SK-N-SH (cell line): ENCODE measurements at regions not wholly inside any gene's neighbourhood (a gene's known extent, or its start where the extent isn't known, plus 50 kb on each side); places are given as distances from the start of the nearest gene placed in this dataset.

Source experiments
- CTCF ChIA-PET: fragments of 300-600, 350-600 bp; formaldehyde crosslinking; extraction: SDS; loops from one replicate; lab custom pipeline; 2021; lab: Yijun Ruan, JAX
- POLR2A ChIA-PET: fragments of 350-600 bp; sonication (Branson Sonifier 250); formaldehyde crosslinking; extraction: SDS; loops from one replicate; lab custom pipeline; 2020; ENCODE audit warnings: antibody characterized with exemption, inconsistent platforms; lab: Yijun Ruan, JAX
- DNase-seq: peaks from one replicate; pipeline ENCODE4 v3.0.0; 2012
- H2AFZ ChIP-seq: fragments of 200-600 bp; sonication (generic); 2 replicates; pipeline ENCODE4 v1.8.1; 2016; ENCODE audit warnings: antibody characterized with exemption, mild to moderate bottlenecking, low read depth
- H3F3A ChIP-seq: fragments of 200-600 bp; sonication (generic); replicated peaks from 2 replicates; pipeline ENCODE3; 2016; ENCODE audit warnings: antibody characterized with exemption, mild to moderate bottlenecking; ENCODE audit not compliant: insufficient read depth
- H3K27ac ChIP-seq, 2 experiments: fragments of 200-500 bp in 1 of 2; fragments of 200-600 bp in 1 of 2; sonication (Bioruptor generic) in 1 of 2; sonication (generic), shearing (Covaris generic) in 1 of 2; 2 replicates each; pipeline versions ENCODE4 v1.5.1 to v1.6.1; 2014 to 2016; ENCODE audit warnings: low read depth in 2 of 2, inconsistent platforms in 1 of 2, low read length in 1 of 2, mild to moderate bottlenecking in 1 of 2, mixed read lengths in 1 of 2
- H3K27me3 ChIP-seq: fragments of 200-600 bp; sonication (generic), shearing (Covaris generic); 2 replicates; pipeline ENCODE4 v1.6.1; 2016; ENCODE audit warnings: mixed run types; ENCODE audit not compliant: insufficient read depth
- H3K36me3 ChIP-seq, 2 experiments: fragments of 200-500 bp in 1 of 2; fragments of 200-600 bp in 1 of 2; sonication (Bioruptor generic) in 1 of 2; sonication (generic) in 1 of 2; replicated peaks in 1 of 2; 2 replicates each; pipeline versions ENCODE3 to v1.5.1; 2014 to 2016; ENCODE audit warnings: low read length in 1 of 2, mild to moderate bottlenecking in 1 of 2; ENCODE audit not compliant: insufficient read depth in 2 of 2, control insufficient read depth in 1 of 2
- H3K4me1 ChIP-seq, 2 experiments: fragments of 200-500 bp in 1 of 2; fragments of 200-600 bp in 1 of 2; sonication (Bioruptor generic) in 1 of 2; sonication (generic), shearing (Covaris generic) in 1 of 2; 2 replicates each; pipeline versions ENCODE4 v1.5.1 to v1.6.1; 2014 to 2016; ENCODE audit warnings: low read depth in 1 of 2, low read length in 1 of 2, mixed run types in 1 of 2; ENCODE audit not compliant: insufficient read depth in 2 of 2, control insufficient read depth in 1 of 2
- H3K4me2 ChIP-seq: fragments of 200-600 bp; sonication (generic), shearing (Covaris generic); 2 replicates; pipeline ENCODE4 v1.6.1; 2017; ENCODE audit warnings: mixed run types
- H3K4me3 ChIP-seq, 2 experiments: fragments of 200-500 bp in 1 of 2; fragments of 200-600 bp in 1 of 2; sonication (Bioruptor generic) in 1 of 2; sonication (generic), shearing (Covaris generic) in 1 of 2; 2 replicates each; pipeline versions ENCODE4 v1.5.1 to v1.8.1; 2014 to 2016; ENCODE audit warnings: low read depth in 2 of 2, inconsistent platforms in 1 of 2, low read length in 1 of 2, mild to moderate bottlenecking in 1 of 2, mixed read lengths in 1 of 2, moderate library complexity in 1 of 2
- H3K79me2 ChIP-seq: fragments of 200-600 bp; sonication (generic); 2 replicates; pipeline ENCODE4 v1.8.1; 2017; ENCODE audit warnings: mild to moderate bottlenecking; ENCODE audit not compliant: insufficient read depth
- H3K9ac ChIP-seq: fragments of 200-600 bp; sonication (generic); 2 replicates; pipeline ENCODE4 v1.6.1; 2017; ENCODE audit warnings: mixed run types
- H3K9me2 ChIP-seq: fragments of 200-600 bp; sonication (generic); 2 replicates; pipeline ENCODE4 v1.6.1; 2017; ENCODE audit warnings: mixed run types
- H3K9me3 ChIP-seq: fragments of 200-600 bp; sonication (generic); 2 replicates; pipeline ENCODE4 v1.6.1; 2017; ENCODE audit warnings: mixed run types, mild to moderate bottlenecking, moderate library complexity
- H4K20me1 ChIP-seq: fragments of 200-600 bp; sonication (generic); 2 replicates; pipeline ENCODE4 v1.6.1; 2017; ENCODE audit warnings: mild to moderate bottlenecking, mixed run types; ENCODE audit not compliant: insufficient read depth
- EP300 ChIP-seq, 2 experiments: IDR thresholded peaks; 2 replicates each; pipeline versions ENCODE4 v1.4.0 to v1.6.1; 2012; ENCODE audit warnings: borderline replicate concordance in 1 of 2, low read depth in 1 of 2, low read length in 1 of 2
- FOSL2 ChIP-seq: IDR thresholded peaks from 2 replicates; pipeline ENCODE4 v1.4.0; 2012; ENCODE audit warnings: low read depth, mild to moderate bottlenecking, moderate library complexity, borderline replicate concordance
- FOXJ3 ChIP-seq: sonication (generic); formaldehyde crosslinking; IDR thresholded peaks from 2 replicates; pipeline ENCODE4 v1.5.1; 2020; ENCODE audit warnings: mild to moderate bottlenecking, missing genetic modification reagents
- FOXM1 ChIP-seq: IDR thresholded peaks from 2 replicates; pipeline ENCODE4 v1.4.0; 2012; ENCODE audit warnings: low read depth, mild to moderate bottlenecking
- GABPA ChIP-seq: IDR thresholded peaks from 2 replicates; pipeline ENCODE4 v1.4.0; 2012; ENCODE audit warnings: low read depth, mild to moderate bottlenecking
- GATA2 ChIP-seq: sonication (generic); formaldehyde crosslinking; IDR thresholded peaks from 2 replicates; pipeline ENCODE4 v1.5.0; 2020; ENCODE audit warnings: mild to moderate bottlenecking, missing genetic modification reagents
- JUND ChIP-seq: IDR thresholded peaks from 2 replicates; pipeline ENCODE4 v1.4.0; 2012
- MXI1 ChIP-seq: IDR thresholded peaks from 2 replicates; pipeline ENCODE4 v1.6.1; 2012; ENCODE audit warnings: mild to moderate bottlenecking, low read depth, low read length, improper control_type of control experiment
- NFIC ChIP-seq: IDR thresholded peaks from 2 replicates; pipeline ENCODE4 v1.4.0; 2012; ENCODE audit warnings: borderline replicate concordance
- POLR2AphosphoS5 ChIP-seq: IDR thresholded peaks from 2 replicates; pipeline ENCODE4 v1.6.1; 2012; ENCODE audit warnings: low read depth, low read length
- RAD21 ChIP-seq: IDR thresholded peaks from 2 replicates; pipeline ENCODE4 v1.6.1; 2012; ENCODE audit warnings: mild to moderate bottlenecking, low read length
- RCOR1 ChIP-seq: fragments of 150-350 bp; IDR thresholded peaks from 2 replicates; pipeline ENCODE4 v1.6.1; 2017; ENCODE audit warnings: antibody characterized with exemption, low read length
- RXRA ChIP-seq: IDR thresholded peaks from 2 replicates; pipeline ENCODE4 v1.4.0; 2012; ENCODE audit warnings: low read depth, mild to moderate bottlenecking, borderline replicate concordance
- SIN3A ChIP-seq: IDR thresholded peaks from 2 replicates; pipeline ENCODE4 v1.6.1; 2012; ENCODE audit warnings: low read depth, mild to moderate bottlenecking, low read length, moderate library complexity, borderline replicate concordance
- TCF12 ChIP-seq: IDR thresholded peaks from 2 replicates; pipeline ENCODE4 v1.4.0; 2012
- TEAD4 ChIP-seq: IDR thresholded peaks from 2 replicates; pipeline ENCODE4 v1.4.0; 2012; ENCODE audit warnings: mild to moderate bottlenecking, borderline replicate concordance; ENCODE audit not compliant: insufficient read depth
- WGBS: methylation state at CpG from one replicate; pipeline ENCODE4 v1.1.6; 2017; ENCODE audit warnings: low lambda C conversion rate; 5-methylcytosine and 5-hydroxymethylcytosine counted together
- TF ChIP-seq, protein P1 (sequence below): IDR thresholded peaks from 2 replicates; pipeline ENCODE4; 2012
- TF ChIP-seq, protein P2 (sequence below): IDR thresholded peaks from 2 replicates; pipeline ENCODE4 v1.4.0; 2012; ENCODE audit warnings: low read depth, borderline replicate concordance

DNA sequence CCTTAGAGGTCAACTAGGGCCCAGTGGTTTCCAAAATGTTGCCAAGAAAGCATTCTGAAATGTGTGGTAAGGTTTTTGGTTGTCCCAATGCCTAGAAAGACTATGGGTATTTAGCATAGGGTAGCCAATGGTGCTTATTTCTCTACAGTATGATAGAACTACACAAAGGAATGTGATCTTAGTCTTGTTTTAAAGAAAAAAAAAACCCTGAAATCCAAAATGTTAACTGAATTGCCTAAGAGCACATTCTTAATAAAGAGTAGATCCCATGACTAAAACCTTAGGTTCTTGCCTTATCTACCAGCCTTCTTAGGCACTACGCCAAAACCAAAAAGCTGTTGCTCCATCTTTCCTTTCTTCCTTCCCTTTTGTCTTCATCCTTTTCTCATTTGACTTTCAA is 428.2 kb downstream of the MRPL39 start:
- DNase-seq = no peak
- TF ChIP-seq NFIC (peak; percentile 20; the same call in 1 of the 2 replicates), RXRA (no peak)
- 97% methylated on average over 1 of the region's 1 CpG for WGBS
- H2AFZ ChIP-seq = 0 out of 2 replicates have a peak overlapping the region, but pooled peaks have one; percentile 9
- H3K4me2 ChIP-seq = no peak overlapping the region
- H3F3A ChIP-seq = peaks cover 20% of the 10 kb centered on the region
- no peaks in the 10 kb centered on the region for H3K9me2 ChIP-seq
- H3K4me3 ChIP-seq = no peak overlapping the region
- H3K27me3 ChIP-seq = no peaks in the 10 kb centered on the region
- H3K79me2 ChIP-seq = no peaks in the 10 kb centered on the region
- H3K36me3 ChIP-seq = no peaks in the 10 kb centered on the region
- ChIA-PET POLR2A (no interaction called here), CTCF (no interaction called here)
- H3K9me3 ChIP-seq = no peaks in the 10 kb centered on the region
- no peak overlapping the region for H3K9ac ChIP-seq
- H3K27ac ChIP-seq = no peak overlapping the region
- no peaks in the 10 kb centered on the region for H4K20me1 ChIP-seq
- no peaks in the 10 kb centered on the region; a peak in 2 of 4 replicates for H3K4me1 ChIP-seq

DNA sequence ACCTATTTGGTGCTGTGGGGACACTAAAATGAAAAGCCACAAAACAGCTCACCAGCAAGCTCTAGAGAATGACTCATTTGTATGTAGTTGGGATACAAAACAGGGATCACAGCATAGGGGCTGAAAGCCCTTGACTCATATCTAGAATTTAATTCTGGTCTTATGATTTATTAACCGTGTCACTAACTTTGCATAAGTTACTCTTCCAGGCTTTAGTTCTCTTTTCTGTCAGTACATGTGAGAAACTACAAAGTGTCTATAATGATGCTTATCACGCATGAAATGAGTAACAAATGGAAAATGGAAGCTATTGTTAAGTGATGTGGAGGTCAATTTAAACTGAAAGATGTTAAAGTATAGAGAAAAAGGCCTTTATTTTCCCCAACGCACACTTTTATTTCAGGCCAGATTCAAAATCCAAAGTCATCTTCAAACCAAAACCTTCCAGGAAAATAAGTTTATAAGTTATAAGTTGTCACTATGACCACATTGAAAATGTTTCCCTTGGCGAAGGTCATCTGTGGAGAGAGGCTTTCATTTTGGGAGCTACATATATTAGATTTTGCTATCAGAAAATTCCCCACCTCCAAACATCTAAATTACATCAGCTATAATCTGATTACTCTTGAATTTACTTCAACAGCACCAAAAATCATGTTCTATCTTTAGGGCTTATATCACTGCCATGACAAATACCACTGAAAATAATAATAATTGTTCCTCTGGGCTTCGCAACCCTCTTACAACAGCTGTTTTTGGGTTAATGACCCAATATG is 430.5 kb downstream of the MRPL39 start:
- WGBS = 26% methylated on average over 5 of the region's 5 CpGs
- peak; percentile 29; the same call in 1 of the 2 replicates for TF ChIP-seq RAD21
- peak; percentile 39; the same call in 1 of the 2 replicates for TF ChIP-seq GATA2 (CRISPR knock-in tag)
- TF ChIP-seq, protein P1, sequence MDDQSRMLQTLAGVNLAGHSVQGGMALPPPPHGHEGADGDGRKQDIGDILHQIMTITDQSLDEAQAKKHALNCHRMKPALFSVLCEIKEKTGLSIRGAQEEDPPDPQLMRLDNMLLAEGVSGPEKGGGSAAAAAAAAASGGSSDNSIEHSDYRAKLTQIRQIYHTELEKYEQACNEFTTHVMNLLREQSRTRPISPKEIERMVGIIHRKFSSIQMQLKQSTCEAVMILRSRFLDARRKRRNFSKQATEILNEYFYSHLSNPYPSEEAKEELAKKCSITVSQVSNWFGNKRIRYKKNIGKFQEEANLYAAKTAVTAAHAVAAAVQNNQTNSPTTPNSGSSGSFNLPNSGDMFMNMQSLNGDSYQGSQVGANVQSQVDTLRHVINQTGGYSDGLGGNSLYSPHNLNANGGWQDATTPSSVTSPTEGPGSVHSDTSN = peak; percentile 87
- peak; percentile 70 to 86; a peak in 3 of 4 replicates for TF ChIP-seq EP300 (IDR thresholded peaks at IDR 0.05; ENCODE audit: borderline replicate concordance in 1 of 2, low read depth in 1 of 2, low read length in 1 of 2)
- TF ChIP-seq, protein P2, sequence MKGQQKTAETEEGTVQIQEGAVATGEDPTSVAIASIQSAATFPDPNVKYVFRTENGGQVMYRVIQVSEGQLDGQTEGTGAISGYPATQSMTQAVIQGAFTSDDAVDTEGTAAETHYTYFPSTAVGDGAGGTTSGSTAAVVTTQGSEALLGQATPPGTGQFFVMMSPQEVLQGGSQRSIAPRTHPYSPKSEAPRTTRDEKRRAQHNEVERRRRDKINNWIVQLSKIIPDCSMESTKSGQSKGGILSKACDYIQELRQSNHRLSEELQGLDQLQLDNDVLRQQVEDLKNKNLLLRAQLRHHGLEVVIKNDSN = no peak
- TF ChIP-seq JUND = peak; percentile 78
- peak; percentile 31; the same call in 1 of the 2 replicates for TF ChIP-seq POLR2AphosphoS5
- no peak for TF ChIP-seq SIN3A
- peak; percentile 76; the same call in 1 of the 2 replicates for TF ChIP-seq FOSL2
- 0 out of 2 replicates have a peak, but pooled peaks have one; percentile 31 for TF ChIP-seq TEAD4
- TF ChIP-seq FOXJ3 = no peak
- TF ChIP-seq RCOR1 = peak; percentile 46; the same call in 1 of the 2 replicates
- TF ChIP-seq FOXM1 = peak; percentile 57; the same call in 1 of the 2 replicates
- 0 out of 2 replicates have a peak, but pooled peaks have one; percentile 7 for TF ChIP-seq RXRA
- no peak for TF ChIP-seq GABPA
- TF ChIP-seq MXI1 = no peak
- peak; percentile 85 for TF ChIP-seq TCF12
- no peaks in the 10 kb centered on the region for H3K36me3 ChIP-seq
- H3K79me2 ChIP-seq = no peaks in the 10 kb centered on the region
- peak overlapping the region; percentile 82 to 83 for H3K27ac ChIP-seq
- H3F3A ChIP-seq = peaks cover 20% of the 10 kb centered on the region
- H3K4me3 ChIP-seq = no peak overlapping the region
- DNase-seq = peak; percentile 10
- H3K4me2 ChIP-seq = peak overlapping the region; percentile 21; the same call in 1 of the 2 replicates
- POLR2A ChIA-PET = no interaction called here
- CTCF ChIA-PET = interaction anchor here (1.0 kb wide), 1 partner anchor 209 kb away, joined by 3 read pairs; no protein-coding TSS in a partner anchor
- H3K9me2 ChIP-seq = 0 out of 2 replicates have a peak, but pooled peaks cover 3% of the 10 kb centered on the region
- H3K27me3 ChIP-seq = no peaks in the 10 kb centered on the region
- peak overlapping the region; percentile 53 for H2AFZ ChIP-seq
- H3K4me1 ChIP-seq = no peaks in the 10 kb centered on the region; a peak in 2 of 4 replicates
- H3K9ac ChIP-seq = no peak overlapping the region
- no peaks in the 10 kb centered on the region for H4K20me1 ChIP-seq
- H3K9me3 ChIP-seq = no peaks in the 10 kb centered on the region
